CD14-positive monocyte (primary cell): ENCODE measurements at regions not wholly inside any gene's neighbourhood (a gene's known extent, or its start where the extent isn't known, plus 50 kb on each side); places are given as distances from the start of the nearest gene placed in this dataset.

Experiments
- DNase-seq, 3 donors: peaks; one replicate each; pipeline ENCODE4 v3.0.0-alpha.2; 2011 to 2022
- H2AFZ ChIP-seq: 2 replicates; pipeline ENCODE4 v1.6.0; 2012; ENCODE audit warnings: mild to moderate bottlenecking, low read depth, low read length, inconsistent platforms; ENCODE audit not compliant: insufficient read depth, poor library complexity, severe bottlenecking
- H3K27ac ChIP-seq, 2 donors: 1 replicate in 1 of 2; 2 replicates in 1 of 2; pipeline ENCODE4 v1.5.1; 2012 to 2013; ENCODE audit warnings: low read length in 2 of 2, control low read depth in 1 of 2, inconsistent platforms in 1 of 2, low read depth in 1 of 2, mild to moderate bottlenecking in 1 of 2
- H3K27me3 ChIP-seq, 2 donors: one replicate each; pipeline versions ENCODE4 v1.6.0 to v1.6.1; 2011 to 2013; ENCODE audit warnings: low read length in 2 of 2; ENCODE audit not compliant: control insufficient read depth in 2 of 2, insufficient read depth in 2 of 2
- H3K36me3 ChIP-seq, 2 donors: replicated peaks in 1 of 2; 1 replicate in 1 of 2; 2 replicates in 1 of 2; pipeline versions ENCODE4 v1.5.1 to v1.6.1; 2012 to 2013; ENCODE audit warnings: low read length in 2 of 2, control low read depth in 1 of 2, inconsistent platforms in 1 of 2, mild to moderate bottlenecking in 1 of 2; ENCODE audit not compliant: insufficient read depth in 2 of 2, control insufficient read depth in 1 of 2
- H3K4me1 ChIP-seq, 2 donors: 1 replicate in 1 of 2; 2 replicates in 1 of 2; pipeline versions ENCODE4 v1.5.1 to v1.6.1; 2012 to 2013; ENCODE audit warnings: low read length in 2 of 2, control low read depth in 1 of 2, inconsistent platforms in 1 of 2, mild to moderate bottlenecking in 1 of 2, moderate library complexity in 1 of 2; ENCODE audit not compliant: insufficient read depth in 2 of 2, control insufficient read depth in 1 of 2
- H3K4me2 ChIP-seq: replicated peaks from 2 replicates; pipeline ENCODE3; 2012; ENCODE audit warnings: low read length, moderate library complexity, mild to moderate bottlenecking; ENCODE audit not compliant: poor library complexity, severe bottlenecking; ENCODE audit errors: extremely low read depth
- H3K4me3 ChIP-seq, 3 experiments: fragments of 200-600 bp in 1 of 3; sonication (generic) in 1 of 3; replicated peaks in 1 of 3; 1 replicate in 2 of 3; 2 replicates in 1 of 3; pipeline ENCODE4 v1.5.1; 2011 to 2013; ENCODE audit warnings: low read length in 3 of 3, mild to moderate bottlenecking in 3 of 3, control low read depth in 2 of 3, low read depth in 2 of 3, inconsistent platforms in 1 of 3, moderate library complexity in 1 of 3
- H3K79me2 ChIP-seq: 2 replicates; pipeline ENCODE4 v1.6.0; 2012; ENCODE audit warnings: mild to moderate bottlenecking, control low read depth, inconsistent platforms, low read length, moderate library complexity; ENCODE audit not compliant: insufficient read depth
- H3K9ac ChIP-seq: 2 replicates; pipeline ENCODE4 v1.6.0; 2017; ENCODE audit warnings: low read length, mild to moderate bottlenecking; ENCODE audit not compliant: insufficient read depth, poor library complexity, severe bottlenecking
- H3K9me3 ChIP-seq, 2 donors: replicated peaks in 1 of 2; 1 replicate in 1 of 2; 2 replicates in 1 of 2; pipeline versions ENCODE4 v1.5.1 to v1.6.1; 2012 to 2013; ENCODE audit warnings: low read length in 2 of 2, control low read depth in 1 of 2; ENCODE audit not compliant: control insufficient read depth in 1 of 2, insufficient read depth in 1 of 2
- H4K20me1 ChIP-seq: 2 replicates; pipeline ENCODE4 v1.6.0; 2012; ENCODE audit warnings: mild to moderate bottlenecking, low read length, control low read depth, moderate library complexity; ENCODE audit not compliant: insufficient read depth
- H3K27ac Mint-ChIP-seq, 7 donors: one replicate each; pipeline ENCODE4 v1.8.0; 2020; ENCODE audit warnings: mild to moderate bottlenecking in 7 of 7, mixed read lengths in 7 of 7, moderate library complexity in 6 of 7, inconsistent platforms in 2 of 7
- H3K27me3 Mint-ChIP-seq, 3 donors: one replicate each; pipeline ENCODE4 v1.8.0; 2021 to 2022; ENCODE audit warnings: low read depth in 3 of 3, mild to moderate bottlenecking in 3 of 3, mixed read lengths in 3 of 3, moderate library complexity in 3 of 3, inconsistent platforms in 1 of 3
- H3K36me3 Mint-ChIP-seq, 2 donors: one replicate each; pipeline ENCODE4 v1.8.0; 2020; ENCODE audit warnings: mixed read lengths in 2 of 2, inconsistent platforms in 1 of 2, mild to moderate bottlenecking in 1 of 2
- H3K4me1 Mint-ChIP-seq: one replicate; pipeline ENCODE4 v1.8.0; 2020; ENCODE audit warnings: mild to moderate bottlenecking, mixed read lengths
- H3K4me3 Mint-ChIP-seq, 2 donors: one replicate each; pipeline ENCODE4 v1.8.0; 2020; ENCODE audit warnings: mild to moderate bottlenecking in 2 of 2, mixed read lengths in 2 of 2, moderate library complexity in 1 of 2
- H3K9me3 Mint-ChIP-seq, 7 donors: one replicate each; pipeline ENCODE4 v1.8.0; 2020 to 2022; ENCODE audit warnings: mixed read lengths in 7 of 7, mild to moderate bottlenecking in 6 of 7, moderate library complexity in 6 of 7, inconsistent platforms in 2 of 7
- CTCF ChIP-seq: fragments of 200-600 bp; IDR thresholded peaks from one replicate; pipeline ENCODE4 v1.8.0; 2022; ENCODE audit warnings: antibody characterized with exemption, mild to moderate bottlenecking
- WGBS: methylation state at CpG from one replicate; pipeline ENCODE4 v1.1.5; 2013; ENCODE audit warnings: missing lambda C conversion rate; ENCODE audit not compliant: insufficient coverage; 5-methylcytosine and 5-hydroxymethylcytosine counted together
- intact Hi-C, 2 donors: fragments of 100-400 bp; cut with micrococcal nuclease; formaldehyde crosslinking; loops; one replicate each; pipeline versions ENCODE4 v1.15.0 to v1.15.1; 2023

- Histone ChIP-seq H3K9me3 (no peaks in the 10 kb centered on the region), H3K79me2 (no peaks in the 10 kb centered on the region), H3K9ac (no peak overlapping the region), H3K4me2 (no peak overlapping the region), H4K20me1 (no peaks in the 10 kb centered on the region), H2AFZ (peak overlapping the region; percentile 15), H3K36me3 (no peaks in the 10 kb centered on the region), H3K4me1 (no peaks in the 10 kb centered on the region), H3K4me3 (no peak overlapping the region), H3K27me3 (no peaks in the 10 kb centered on the region), H3K27ac (no peak overlapping the region)
- Mint-ChIP-seq H3K4me3 (no peak overlapping the region), H3K9me3 (peaks cover 0 to 5% (median 4%) of the 10 kb centered on the region in 7 donors), H3K36me3 (peaks cover 0 to 7% of the 10 kb centered on the region in 2 donors), H3K27ac (peak overlapping the region in 1 of 7 donors; percentile 22), H3K4me1 (peaks cover 6% of the 10 kb centered on the region), H3K27me3 (no peaks in the 10 kb centered on the region)
- no CpG with 5 or more reads among the region's 1 CpG for WGBS
- TF ChIP-seq CTCF, result no peak
- DNase-seq, result no peak
- intact Hi-C loops, result no loop called here
Observed at GRCh38 chr2:48138898-48139297, 175.6 kb upstream of the FOXN2 start.

- no peaks in the 10 kb centered on the region for H3K79me2 ChIP-seq
- H3K27me3 ChIP-seq, result no peaks in the 10 kb centered on the region
- intact Hi-C loops, result no loop called here
- H3K4me3 ChIP-seq, result no peak overlapping the region
- peaks cover 3% of the 10 kb centered on the region in 2 donors for H3K4me1 ChIP-seq
- H3K4me1 Mint-ChIP-seq, result peaks cover 17% of the 10 kb centered on the region
- no peak overlapping the region for H2AFZ ChIP-seq
- no peak for TF ChIP-seq CTCF
- no peaks in the 10 kb centered on the region for H3K36me3 ChIP-seq
- no peak overlapping the region for H3K9ac ChIP-seq
- H3K36me3 Mint-ChIP-seq, result peaks cover 5 to 7% of the 10 kb centered on the region in 2 donors
- H3K27ac Mint-ChIP-seq, result no peak overlapping the region
- H3K27me3 Mint-ChIP-seq, result no peaks in the 10 kb centered on the region
- H4K20me1 ChIP-seq, result no peaks in the 10 kb centered on the region
- no peaks in the 10 kb centered on the region for H3K9me3 ChIP-seq
- H3K9me3 Mint-ChIP-seq, result peaks cover 0 to 5% (median 4%) of the 10 kb centered on the region in 7 donors
- H3K4me3 Mint-ChIP-seq, result no peak overlapping the region
- H3K27ac ChIP-seq, result no peak overlapping the region
- no peak for DNase-seq
- H3K4me2 ChIP-seq, result no peak overlapping the region
Observed at GRCh38 chr2:48140586-48140985, 173.9 kb upstream of the FOXN2 start.
